ENCODE measurements at regions not wholly inside any gene's neighbourhood (a gene's known extent, or its start where the extent isn't known, plus 50 kb on each side); places are given as distances from the start of the nearest gene placed in this dataset.
A peak's percentile ranks its signal among the peaks of the same experiment; 100 is the strongest.

GRCh38 chr9:80175286-80176150, 603.8 kb downstream of the TLE4 start:
- H3K4me3 ChIP-seq, result no peak overlapping the region
- no peak overlapping the region for H3K27ac ChIP-seq
- intact Hi-C loops (cut with DNase I), result no loop called here
- peak; percentile 48 to 75 for TF ChIP-seq CTCF (IDR thresholded peaks at IDR 0.05)
- H3K36me3 ChIP-seq, result no peaks in the 10 kb centered on the region
- no peaks in the 10 kb centered on the region for H3K4me1 ChIP-seq
- peaks cover 0 to 6% of the 10 kb centered on the region in 2 donors for H3K9me3 ChIP-seq
- ATAC-seq (peak; percentile 77), DNase-seq (peak in 2 of 4 donors; percentile 19 to 47)
- H3K27me3 ChIP-seq, result no peaks in the 10 kb centered on the region

GRCh38 chr9:80163889-80164288, 592.1 kb downstream of the TLE4 start:
- H3K4me1 ChIP-seq, result no peaks in the 10 kb centered on the region
- H3K4me3 ChIP-seq, result no peak overlapping the region
- H3K27me3 ChIP-seq, result no peaks in the 10 kb centered on the region
- no peak for ATAC-seq
- H3K9me3 ChIP-seq, result no peaks in the 10 kb centered on the region
- DNase-seq, result no peak
- TF ChIP-seq CTCF (IDR thresholded peaks at IDR 0.05), result no peak
- H3K36me3 ChIP-seq, result no peaks in the 10 kb centered on the region
- intact Hi-C loops (cut with DNase I), result no loop called here
- no peak overlapping the region for H3K27ac ChIP-seq

GRCh38 chr9:80158554-80159170, 586.9 kb downstream of the TLE4 start:
- intact Hi-C loops (cut with DNase I), result no loop called here
- no peak for TF ChIP-seq CTCF (IDR thresholded peaks at IDR 0.05)
- no peak for ATAC-seq
- Histone ChIP-seq H3K27ac (no peak overlapping the region), H3K9me3 (no peaks in the 10 kb centered on the region), H3K4me1 (no peaks in the 10 kb centered on the region), H3K36me3 (no peaks in the 10 kb centered on the region), H3K4me3 (no peak overlapping the region), H3K27me3 (no peaks in the 10 kb centered on the region)
- peak in 1 of 4 donors; percentile 14 for DNase-seq

GRCh38 chr9:80158131-80158530, 586.4 kb downstream of the TLE4 start:
- Histone ChIP-seq H3K27me3 (no peaks in the 10 kb centered on the region), H3K9me3 (no peaks in the 10 kb centered on the region), H3K4me1 (no peaks in the 10 kb centered on the region), H3K4me3 (no peak overlapping the region), H3K27ac (no peak overlapping the region), H3K36me3 (no peaks in the 10 kb centered on the region)
- ATAC-seq, result no peak
- intact Hi-C loops (cut with DNase I), result no loop called here
- no peak for DNase-seq
- TF ChIP-seq CTCF (IDR thresholded peaks at IDR 0.05), result no peak

GRCh38 chr9:80157561-80157983, 585.8 kb downstream of the TLE4 start:
- no peaks in the 10 kb centered on the region for H3K9me3 ChIP-seq
- H3K4me3 ChIP-seq, result no peak overlapping the region
- DNase-seq (peak in 2 of 4 donors; percentile 56 to 76), ATAC-seq (no peak)
- H3K4me1 ChIP-seq, result no peaks in the 10 kb centered on the region
- no peaks in the 10 kb centered on the region for H3K36me3 ChIP-seq
- no peak for TF ChIP-seq CTCF (IDR thresholded peaks at IDR 0.05)
- H3K27ac ChIP-seq, result no peak overlapping the region
- intact Hi-C loops (cut with DNase I), result no loop called here
- no peaks in the 10 kb centered on the region for H3K27me3 ChIP-seq

Measured in left lung (tissue), 4 donors.